Body of pancreas (tissue), 4 donors: ENCODE measurements at regions not wholly inside any gene's neighbourhood (a gene's known extent, or its start where the extent isn't known, plus 50 kb on each side); places are given as distances from the start of the nearest gene placed in this dataset.

ENCODE experiments used
- POLR2A ChIP-seq, 3 donors: fragments of 450-650 bp; IDR thresholded peaks; one replicate each; pipeline ENCODE4 v1.6.1; 2016; ENCODE audit warnings: antibody characterized with exemption in 3 of 3, mild to moderate bottlenecking in 2 of 3
- TF ChIP-seq, protein P1 (sequence below), 7 experiments: fragments of 450-650 bp in 4 of 7; fragments of 200-600 bp in 3 of 7; sonication (generic) in 3 of 7; IDR thresholded peaks; one replicate each; pipeline ENCODE4 v1.5.1; 2016 to 2019; ENCODE audit warnings: antibody characterized with exemption in 7 of 7

DNA sequence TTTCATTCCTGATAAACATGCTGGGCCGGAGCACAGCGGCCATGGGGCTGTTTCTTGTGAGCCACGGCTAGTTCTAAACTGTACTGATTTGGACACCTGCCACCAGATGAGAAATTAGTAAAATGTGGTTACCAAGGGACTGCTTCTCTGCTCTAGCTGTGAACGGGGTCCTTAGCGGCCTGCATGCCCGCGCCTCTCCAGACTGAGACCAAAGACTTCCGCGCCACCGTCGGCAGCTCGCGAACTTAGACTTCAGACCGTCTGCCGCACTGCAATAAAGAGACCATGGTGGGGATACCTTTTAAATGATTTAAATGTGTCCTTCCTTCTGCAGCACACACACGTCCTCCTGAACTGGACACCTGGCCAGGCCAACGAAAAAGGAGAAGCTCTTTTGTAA lies 116.4 kb downstream of the BMS1 start:
- TF ChIP-seq POLR2A (IDR thresholded peaks at IDR 0.05), result no peak
- TF ChIP-seq, protein P1, sequence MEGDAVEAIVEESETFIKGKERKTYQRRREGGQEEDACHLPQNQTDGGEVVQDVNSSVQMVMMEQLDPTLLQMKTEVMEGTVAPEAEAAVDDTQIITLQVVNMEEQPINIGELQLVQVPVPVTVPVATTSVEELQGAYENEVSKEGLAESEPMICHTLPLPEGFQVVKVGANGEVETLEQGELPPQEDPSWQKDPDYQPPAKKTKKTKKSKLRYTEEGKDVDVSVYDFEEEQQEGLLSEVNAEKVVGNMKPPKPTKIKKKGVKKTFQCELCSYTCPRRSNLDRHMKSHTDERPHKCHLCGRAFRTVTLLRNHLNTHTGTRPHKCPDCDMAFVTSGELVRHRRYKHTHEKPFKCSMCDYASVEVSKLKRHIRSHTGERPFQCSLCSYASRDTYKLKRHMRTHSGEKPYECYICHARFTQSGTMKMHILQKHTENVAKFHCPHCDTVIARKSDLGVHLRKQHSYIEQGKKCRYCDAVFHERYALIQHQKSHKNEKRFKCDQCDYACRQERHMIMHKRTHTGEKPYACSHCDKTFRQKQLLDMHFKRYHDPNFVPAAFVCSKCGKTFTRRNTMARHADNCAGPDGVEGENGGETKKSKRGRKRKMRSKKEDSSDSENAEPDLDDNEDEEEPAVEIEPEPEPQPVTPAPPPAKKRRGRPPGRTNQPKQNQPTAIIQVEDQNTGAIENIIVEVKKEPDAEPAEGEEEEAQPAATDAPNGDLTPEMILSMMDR (IDR thresholded peaks at IDR 0.05), result no peak
